GM12874 (cell line): ENCODE measurements at regions not wholly inside any gene's neighbourhood (a gene's known extent, or its start where the extent isn't known, plus 50 kb on each side); places are given as distances from the start of the nearest gene placed in this dataset.
A peak's percentile ranks its signal among the peaks of the same experiment; 100 is the strongest.

Source experiments
- TF ChIP-seq, protein P1 (sequence below): IDR thresholded peaks from 2 replicates; pipeline ENCODE4 v1.5.1; 2011; ENCODE audit warnings: low read depth, mild to moderate bottlenecking, control low read depth, low read length, moderate library complexity; ENCODE audit not compliant: insufficient read depth

DNA sequence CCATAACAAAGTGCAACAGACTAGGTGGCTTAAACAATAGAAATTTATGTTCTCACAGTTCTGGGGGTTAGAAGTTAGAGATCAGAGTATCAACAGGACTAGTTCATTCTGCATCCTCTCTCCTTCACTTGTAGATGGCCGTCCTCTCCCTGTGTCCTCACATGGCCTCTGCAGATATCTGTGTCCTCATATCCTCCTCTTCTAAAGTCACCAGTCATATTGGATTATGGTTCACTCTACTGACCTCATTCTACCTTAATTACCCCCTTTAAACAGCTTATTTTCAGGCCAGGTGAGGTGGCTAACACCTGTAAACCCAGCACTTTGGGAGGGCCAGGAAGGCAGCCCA is 135.1 kb downstream of the RAB38 start:
- TF ChIP-seq, protein P1, sequence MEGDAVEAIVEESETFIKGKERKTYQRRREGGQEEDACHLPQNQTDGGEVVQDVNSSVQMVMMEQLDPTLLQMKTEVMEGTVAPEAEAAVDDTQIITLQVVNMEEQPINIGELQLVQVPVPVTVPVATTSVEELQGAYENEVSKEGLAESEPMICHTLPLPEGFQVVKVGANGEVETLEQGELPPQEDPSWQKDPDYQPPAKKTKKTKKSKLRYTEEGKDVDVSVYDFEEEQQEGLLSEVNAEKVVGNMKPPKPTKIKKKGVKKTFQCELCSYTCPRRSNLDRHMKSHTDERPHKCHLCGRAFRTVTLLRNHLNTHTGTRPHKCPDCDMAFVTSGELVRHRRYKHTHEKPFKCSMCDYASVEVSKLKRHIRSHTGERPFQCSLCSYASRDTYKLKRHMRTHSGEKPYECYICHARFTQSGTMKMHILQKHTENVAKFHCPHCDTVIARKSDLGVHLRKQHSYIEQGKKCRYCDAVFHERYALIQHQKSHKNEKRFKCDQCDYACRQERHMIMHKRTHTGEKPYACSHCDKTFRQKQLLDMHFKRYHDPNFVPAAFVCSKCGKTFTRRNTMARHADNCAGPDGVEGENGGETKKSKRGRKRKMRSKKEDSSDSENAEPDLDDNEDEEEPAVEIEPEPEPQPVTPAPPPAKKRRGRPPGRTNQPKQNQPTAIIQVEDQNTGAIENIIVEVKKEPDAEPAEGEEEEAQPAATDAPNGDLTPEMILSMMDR: no peak

GRCh38 chr11:88039476-88040147 is 135.6 kb downstream of the RAB38 start:
- TF ChIP-seq, protein P1: no peak

DNA sequence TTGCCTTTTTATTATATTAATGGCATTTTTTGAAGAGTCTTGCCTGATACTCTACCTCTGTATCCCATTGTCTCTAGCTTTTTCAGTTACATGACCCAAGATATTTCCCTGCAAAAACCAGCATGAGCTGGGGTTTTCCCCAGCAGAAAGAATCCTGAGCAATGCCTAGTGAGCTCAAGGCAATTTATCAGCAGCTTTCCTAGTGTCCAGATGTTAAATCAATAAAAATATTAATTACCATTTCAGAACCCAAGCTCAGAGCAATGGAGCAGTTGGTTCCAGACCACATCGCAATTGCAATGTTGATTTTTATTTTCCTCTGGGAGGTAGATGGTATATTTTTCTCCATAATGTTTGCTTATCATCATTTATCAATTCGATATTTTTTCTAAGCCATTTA is 137.2 kb downstream of the RAB38 start:
- TF ChIP-seq, protein P1: no peak

- TF ChIP-seq, protein P1: no peak
These were observed 138.5 kb downstream of the RAB38 start for GRCh38 chr11:88036701-88037100.

- TF ChIP-seq, protein P1: no peak
These were observed 140.0 kb downstream of the RAB38 start for GRCh38 chr11:88035271-88035670.

DNA sequence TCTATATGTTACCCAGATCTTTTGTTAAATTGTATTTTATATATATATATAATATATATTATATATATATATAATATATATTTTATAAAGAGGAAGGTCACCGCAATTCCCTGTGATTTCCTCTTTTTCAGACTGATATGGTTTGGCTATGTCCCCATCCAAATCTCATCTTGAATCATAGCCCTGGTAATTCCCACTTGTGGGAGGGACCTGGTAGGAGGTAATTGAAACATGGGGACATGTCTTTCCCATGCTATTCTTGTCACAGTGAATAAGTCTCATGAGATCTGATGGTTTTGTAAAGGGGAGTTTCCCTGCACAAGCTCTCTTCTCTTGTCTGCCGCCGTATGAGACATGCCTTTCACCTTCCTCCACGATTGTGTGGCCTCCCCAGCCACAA is 157.6 kb downstream of the RAB38 start:
- TF ChIP-seq, protein P1: no peak

DNA sequence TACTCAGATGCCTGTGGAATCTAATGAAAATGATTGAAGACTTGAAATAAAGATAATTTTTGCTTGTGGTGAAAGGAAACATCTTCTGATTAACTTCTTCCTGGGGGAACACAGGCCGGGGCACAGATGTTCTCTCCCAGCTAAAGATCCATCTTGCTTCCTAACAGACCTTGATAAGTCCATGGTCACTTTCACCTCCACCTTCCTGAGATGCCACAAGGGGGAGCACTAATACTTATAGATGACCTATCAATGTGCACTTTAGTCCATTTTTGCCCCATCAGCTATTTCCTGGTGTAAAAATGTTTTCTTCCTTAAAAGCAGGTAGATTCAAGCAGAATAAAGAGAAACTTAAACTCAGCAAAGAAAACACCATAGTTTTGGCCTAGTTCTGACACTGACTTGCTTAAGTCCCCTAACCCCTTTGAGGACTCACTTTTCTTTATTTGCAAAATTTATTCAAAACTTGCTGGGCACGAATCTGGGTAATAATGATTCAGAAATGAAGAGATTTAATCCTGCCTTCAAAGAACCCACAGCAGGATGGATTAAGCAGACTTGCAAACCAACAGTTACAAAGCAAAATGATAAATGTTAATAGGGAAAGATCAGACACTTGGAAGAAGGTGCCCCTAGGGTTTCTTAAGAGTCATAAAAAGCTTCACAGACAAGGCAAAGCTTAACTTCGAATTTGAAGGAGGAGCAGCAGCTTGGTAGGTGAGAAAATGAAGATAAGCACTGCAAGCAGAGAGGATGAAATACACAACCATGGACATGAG is 158.7 kb downstream of the RAB38 start:
- TF ChIP-seq, protein P1: peak; percentile 70
